Natural killer cell treated with Interleukin-12 subunit alpha and Interleukin-12 subunit beta and Interleukin-15 and Interleukin-18, amount 100 ng/mL, for 72 hours (primary cell): ENCODE measurements at regions not wholly inside any gene's neighbourhood (a gene's known extent, or its start where the extent isn't known, plus 50 kb on each side); places are given as distances from the start of the nearest gene placed in this dataset.

Experiments
- ATAC-seq, 2 donors: fragments of 150-1000 bp; cut with Tn5 transposase in 1 of 2; sonication (Bioruptor Pico), chemical (Tn5 transposase) in 1 of 2; 2 replicates each; pipeline ENCODE4 v1.10.0; 2021
- DNase-seq: peaks from one replicate; pipeline ENCODE4 v3.0.0; 2022; ENCODE audit warnings: low spot score
- H3K27ac Mint-ChIP-seq, 2 donors: 1 replicate in 1 of 2; 2 replicates in 1 of 2; pipeline ENCODE4 v1.8.0; 2022; ENCODE audit warnings: mixed read lengths in 2 of 2, mild to moderate bottlenecking in 1 of 2, moderate library complexity in 1 of 2
- H3K27me3 Mint-ChIP-seq, 2 donors: 1 replicate in 1 of 2; 2 replicates in 1 of 2; pipeline ENCODE4 v1.8.0; 2022; ENCODE audit warnings: mixed read lengths in 2 of 2
- H3K36me3 Mint-ChIP-seq: one replicate; pipeline ENCODE4 v1.8.0; 2022; ENCODE audit warnings: mixed read lengths
- H3K4me1 Mint-ChIP-seq, 2 donors: 1 replicate in 1 of 2; 2 replicates in 1 of 2; pipeline ENCODE4 v1.8.0; 2022; ENCODE audit warnings: low read depth in 2 of 2, mixed read lengths in 2 of 2, mild to moderate bottlenecking in 1 of 2
- H3K4me3 Mint-ChIP-seq: one replicate; pipeline ENCODE4 v1.8.0; 2022; ENCODE audit warnings: mixed read lengths
- H3K9me3 Mint-ChIP-seq: 2 replicates; pipeline ENCODE4 v1.8.0; 2022; ENCODE audit warnings: mixed read lengths

GRCh38 chr4:138412847-138413246 is 170.7 kb upstream of the SLC7A11 start:
- Mint-ChIP-seq H3K27me3 (no peaks in the 10 kb centered on the region), H3K9me3 (peaks cover 8% of the 10 kb centered on the region), H3K4me3 (no peak overlapping the region), H3K36me3 (no peaks in the 10 kb centered on the region), H3K27ac (no peak overlapping the region), H3K4me1 (no peaks in the 10 kb centered on the region)
- DNase-seq: no peak
- no peak for ATAC-seq

GRCh38 chr4:138410266-138410665 is 168.1 kb upstream of the SLC7A11 start:
- no peaks in the 10 kb centered on the region for H3K4me1 Mint-ChIP-seq
- no peak overlapping the region for H3K4me3 Mint-ChIP-seq
- no peaks in the 10 kb centered on the region for H3K36me3 Mint-ChIP-seq
- H3K27ac Mint-ChIP-seq: no peak overlapping the region
- DNase-seq (no peak), ATAC-seq (no peak)
- H3K9me3 Mint-ChIP-seq: peaks cover 4% of the 10 kb centered on the region
- no peaks in the 10 kb centered on the region for H3K27me3 Mint-ChIP-seq

GRCh38 chr4:138409670-138410069 is 167.5 kb upstream of the SLC7A11 start:
- H3K4me1 Mint-ChIP-seq: no peaks in the 10 kb centered on the region
- ATAC-seq (no peak), DNase-seq (no peak)
- H3K4me3 Mint-ChIP-seq: no peak overlapping the region
- peaks cover 4% of the 10 kb centered on the region for H3K9me3 Mint-ChIP-seq
- no peaks in the 10 kb centered on the region for H3K36me3 Mint-ChIP-seq
- no peak overlapping the region for H3K27ac Mint-ChIP-seq
- no peaks in the 10 kb centered on the region for H3K27me3 Mint-ChIP-seq

GRCh38 chr4:138408758-138409157 is 166.6 kb upstream of the SLC7A11 start:
- DNase-seq (no peak), ATAC-seq (no peak)
- Mint-ChIP-seq H3K27me3 (no peaks in the 10 kb centered on the region), H3K27ac (no peak overlapping the region), H3K4me3 (no peak overlapping the region), H3K9me3 (no peaks in the 10 kb centered on the region), H3K36me3 (no peaks in the 10 kb centered on the region), H3K4me1 (no peaks in the 10 kb centered on the region)

GRCh38 chr4:138407329-138407728 is 165.2 kb upstream of the SLC7A11 start:
- Mint-ChIP-seq H3K27me3 (no peaks in the 10 kb centered on the region), H3K9me3 (no peaks in the 10 kb centered on the region), H3K27ac (no peak overlapping the region), H3K36me3 (no peaks in the 10 kb centered on the region), H3K4me1 (no peaks in the 10 kb centered on the region), H3K4me3 (no peak overlapping the region)
- no peak for ATAC-seq
- no peak for DNase-seq

- Mint-ChIP-seq H3K4me1 (no peaks in the 10 kb centered on the region), H3K27ac (no peak overlapping the region), H3K27me3 (no peaks in the 10 kb centered on the region), H3K9me3 (no peaks in the 10 kb centered on the region), H3K4me3 (no peak overlapping the region), H3K36me3 (no peaks in the 10 kb centered on the region)
- ATAC-seq (no peak), DNase-seq (no peak)
Measured at GRCh38 chr4:138406876-138407275, 164.7 kb upstream of the SLC7A11 start.

- H3K27ac Mint-ChIP-seq: no peak overlapping the region
- H3K4me3 Mint-ChIP-seq: peak overlapping the region; percentile 0
- no peaks in the 10 kb centered on the region for H3K36me3 Mint-ChIP-seq
- no peak for DNase-seq
- no peaks in the 10 kb centered on the region for H3K27me3 Mint-ChIP-seq
- no peaks in the 10 kb centered on the region for H3K9me3 Mint-ChIP-seq
- H3K4me1 Mint-ChIP-seq: no peaks in the 10 kb centered on the region
- ATAC-seq: peak in 1 of 2 donors; percentile 46
Measured at GRCh38 chr4:138405934-138406567, 163.9 kb upstream of the SLC7A11 start.

GRCh38 chr4:138405466-138405891 is 163.3 kb upstream of the SLC7A11 start:
- Mint-ChIP-seq H3K4me1 (no peaks in the 10 kb centered on the region), H3K4me3 (no peak overlapping the region), H3K27ac (no peak overlapping the region), H3K27me3 (no peaks in the 10 kb centered on the region), H3K9me3 (no peaks in the 10 kb centered on the region), H3K36me3 (no peaks in the 10 kb centered on the region)
- ATAC-seq (peak; percentile 20 to 41), DNase-seq (no peak)

- H3K27ac Mint-ChIP-seq: no peak overlapping the region
Measured at GRCh38 chr4:138404801-138405200, 162.7 kb upstream of the SLC7A11 start.

GRCh38 chr4:138404251-138404650 is 162.1 kb upstream of the SLC7A11 start:
- ATAC-seq (no peak), DNase-seq (no peak)
- Mint-ChIP-seq H3K27me3 (no peaks in the 10 kb centered on the region), H3K27ac (no peak overlapping the region), H3K4me3 (no peak overlapping the region), H3K4me1 (no peaks in the 10 kb centered on the region), H3K9me3 (no peaks in the 10 kb centered on the region), H3K36me3 (no peaks in the 10 kb centered on the region)

More at GRCh38 chr4:138404801-138405200, 162.7 kb upstream of the SLC7A11 start:
- H3K9me3 Mint-ChIP-seq: no peaks in the 10 kb centered on the region
- H3K27me3 Mint-ChIP-seq: no peaks in the 10 kb centered on the region
- no peak overlapping the region for H3K4me3 Mint-ChIP-seq
- ATAC-seq (no peak), DNase-seq (no peak)
- no peaks in the 10 kb centered on the region for H3K4me1 Mint-ChIP-seq
- no peaks in the 10 kb centered on the region for H3K36me3 Mint-ChIP-seq

- Mint-ChIP-seq H3K36me3 (no peaks in the 10 kb centered on the region), H3K27me3 (no peaks in the 10 kb centered on the region), H3K4me3 (no peak overlapping the region), H3K27ac (no peak overlapping the region), H3K4me1 (no peaks in the 10 kb centered on the region), H3K9me3 (peaks cover 3% of the 10 kb centered on the region)
- DNase-seq (no peak), ATAC-seq (no peak)
Measured at GRCh38 chr4:138401334-138401733, 159.2 kb upstream of the SLC7A11 start.

GRCh38 chr4:138400543-138400942 is 158.4 kb upstream of the SLC7A11 start:
- DNase-seq (no peak), ATAC-seq (no peak)
- peaks cover 3% of the 10 kb centered on the region for H3K9me3 Mint-ChIP-seq
- no peak overlapping the region for H3K4me3 Mint-ChIP-seq
- H3K4me1 Mint-ChIP-seq: no peaks in the 10 kb centered on the region
- H3K27me3 Mint-ChIP-seq: no peaks in the 10 kb centered on the region
- H3K27ac Mint-ChIP-seq: no peak overlapping the region
- H3K36me3 Mint-ChIP-seq: no peaks in the 10 kb centered on the region

- H3K27ac Mint-ChIP-seq: no peak overlapping the region
- ATAC-seq (no peak), DNase-seq (no peak)
- peaks cover 5% of the 10 kb centered on the region for H3K9me3 Mint-ChIP-seq
- no peak overlapping the region for H3K4me3 Mint-ChIP-seq
- H3K4me1 Mint-ChIP-seq: no peaks in the 10 kb centered on the region
- no peaks in the 10 kb centered on the region for H3K27me3 Mint-ChIP-seq
- no peaks in the 10 kb centered on the region for H3K36me3 Mint-ChIP-seq
Measured at GRCh38 chr4:138400066-138400465, 157.9 kb upstream of the SLC7A11 start.

GRCh38 chr4:138399081-138399480 is 156.9 kb upstream of the SLC7A11 start:
- no peak overlapping the region for H3K4me3 Mint-ChIP-seq
- H3K36me3 Mint-ChIP-seq: no peaks in the 10 kb centered on the region
- DNase-seq (no peak), ATAC-seq (no peak)
- H3K9me3 Mint-ChIP-seq: peaks cover 6% of the 10 kb centered on the region
- H3K27me3 Mint-ChIP-seq: no peaks in the 10 kb centered on the region
- no peak overlapping the region for H3K27ac Mint-ChIP-seq
- H3K4me1 Mint-ChIP-seq: no peaks in the 10 kb centered on the region

GRCh38 chr4:138398322-138398721 is 156.2 kb upstream of the SLC7A11 start:
- no peak for DNase-seq
- Mint-ChIP-seq H3K4me1 (no peaks in the 10 kb centered on the region), H3K36me3 (no peaks in the 10 kb centered on the region), H3K27me3 (no peaks in the 10 kb centered on the region), H3K27ac (no peak overlapping the region), H3K9me3 (peaks cover 6% of the 10 kb centered on the region), H3K4me3 (no peak overlapping the region)
- ATAC-seq: no peak
